H1 (cell line): ENCODE measurements at regions not wholly inside any gene's neighbourhood (a gene's known extent, or its start where the extent isn't known, plus 50 kb on each side); places are given as distances from the start of the nearest gene placed in this dataset.

ENCODE experiments used
- CTCF ChIA-PET: fragments of 300-600 bp; sonication (Branson Sonifier 250); formaldehyde crosslinking; loops from one replicate; lab custom pipeline; 2021; ENCODE audit not compliant: partially characterized antibody; lab: Charles Lee
- POLR2A ChIA-PET: fragments of 300-600 bp; sonication (Branson Sonifier 250); formaldehyde crosslinking; loops from one replicate; lab custom pipeline; 2021; ENCODE audit warnings: inconsistent platforms; ENCODE audit not compliant: partially characterized antibody; lab: Charles Lee
- DNase-seq, 2 experiments: peaks; one replicate each; pipeline versions ENCODE4 v3.0.0 to v3.0.0-alpha.2; 2010 to 2022; ENCODE audit warnings: low spot score in 2 of 2, low read depth in 1 of 2, mixed read lengths in 1 of 2
- FAIRE-seq: peaks from 2 replicates; lab custom pipeline; 2011; peaks lifted over from hg19 to GRCh38; lab: Jason Lieb, UNC
- H2AFZ ChIP-seq: 2 replicates; pipeline ENCODE4 v1.8.1; 2012; ENCODE audit warnings: low read length, inconsistent platforms
- H2AK5ac ChIP-seq: 2 replicates; pipeline ENCODE4 v1.6.1; 2013; ENCODE audit warnings: low read depth, low read length
- H2BK120ac ChIP-seq: replicated peaks from 2 replicates; pipeline ENCODE3; 2013; ENCODE audit warnings: low read depth, low read length, inconsistent platforms
- H2BK12ac ChIP-seq: 2 replicates; pipeline ENCODE4 v1.6.1; 2013; ENCODE audit warnings: low read depth, low read length
- H2BK15ac ChIP-seq: 2 replicates; pipeline ENCODE4 v1.6.1; 2013; ENCODE audit warnings: low read length
- H2BK20ac ChIP-seq: 2 replicates; pipeline ENCODE4 v1.6.1; 2013; ENCODE audit warnings: low read length
- H2BK5ac ChIP-seq: 2 replicates; pipeline ENCODE4 v1.6.1; 2013; ENCODE audit warnings: low read depth, low read length
- H3K14ac ChIP-seq: 2 replicates; pipeline ENCODE4 v1.6.1; 2013; ENCODE audit warnings: inconsistent platforms; ENCODE audit not compliant: insufficient read length
- H3K18ac ChIP-seq: 2 replicates; pipeline ENCODE4 v1.6.1; 2013; ENCODE audit warnings: low read length; ENCODE audit errors: extremely low read depth
- H3K23ac ChIP-seq: 2 replicates; pipeline ENCODE4 v1.6.1; 2013; ENCODE audit warnings: inconsistent platforms; ENCODE audit not compliant: insufficient read length
- H3K23me2 ChIP-seq: 2 replicates; pipeline ENCODE4 v1.6.1; 2013; ENCODE audit warnings: low read depth, low read length
- H3K27ac ChIP-seq: 2 replicates; pipeline ENCODE4 v1.6.1; 2011; ENCODE audit warnings: low read depth, low read length, inconsistent platforms
- H3K27me3 ChIP-seq, 4 experiments: replicated peaks in 1 of 4; 1 replicate in 1 of 4; 2 replicates in 3 of 4; pipeline versions ENCODE4 v1.6.1 to v1.8.1; 2011 to 2013; ENCODE audit warnings: low read length in 3 of 4, mild to moderate bottlenecking in 3 of 4, inconsistent platforms in 2 of 4, mixed read lengths in 2 of 4, moderate library complexity in 1 of 4; ENCODE audit not compliant: control insufficient read depth in 3 of 4, insufficient read depth in 3 of 4; ENCODE audit errors: extremely low read depth in 1 of 4
- H3K36me3 ChIP-seq, 4 experiments: 2 replicates each; pipeline versions ENCODE4 v1.6.1 to v1.8.1; 2011 to 2013; ENCODE audit warnings: mild to moderate bottlenecking in 4 of 4, low read length in 3 of 4, moderate library complexity in 2 of 4, control low read depth in 1 of 4, inconsistent platforms in 1 of 4; ENCODE audit not compliant: insufficient read depth in 4 of 4, control insufficient read depth in 2 of 4
- H3K4ac ChIP-seq: replicated peaks from 2 replicates; pipeline ENCODE3; 2013; ENCODE audit warnings: low read length, low read depth, mixed read lengths, inconsistent platforms; ENCODE audit not compliant: insufficient read length
- H3K4me1 ChIP-seq, 4 experiments: replicated peaks in 1 of 4; 1 replicate in 1 of 4; 2 replicates in 3 of 4; pipeline versions ENCODE4 v1.6.1 to v1.8.1; 2011 to 2013; ENCODE audit warnings: low read length in 3 of 4, inconsistent platforms in 2 of 4, mixed read lengths in 1 of 4; ENCODE audit not compliant: insufficient read depth in 4 of 4, control insufficient read depth in 3 of 4
- H3K4me2 ChIP-seq, 2 experiments: 2 replicates each; pipeline versions ENCODE4 v1.6.1 to v1.8.1; 2011 to 2013; ENCODE audit warnings: low read depth in 2 of 2, low read length in 2 of 2, control low read depth in 1 of 2, inconsistent platforms in 1 of 2, mild to moderate bottlenecking in 1 of 2; ENCODE audit not compliant: insufficient read depth in 1 of 2
- H3K4me3 ChIP-seq, 4 experiments: fragments of 200-600, 300-600 bp in 1 of 4; sonication (generic), shearing (Covaris generic), sonication (Bioruptor Twin) in 1 of 4; 2 replicates each; pipeline versions ENCODE4 v1.5.1 to v1.8.1; 2011 to 2016; ENCODE audit warnings: low read length in 4 of 4, low read depth in 3 of 4, control low read depth in 2 of 4, inconsistent platforms in 2 of 4, mild to moderate bottlenecking in 2 of 4, mixed read lengths in 1 of 4, moderate library complexity in 1 of 4; ENCODE audit not compliant: insufficient read depth in 2 of 4; ENCODE audit errors: extremely low read depth in 1 of 4
- H3K56ac ChIP-seq: replicated peaks from 2 replicates; pipeline ENCODE3; 2013; ENCODE audit warnings: low read depth, mild to moderate bottlenecking, mixed read lengths, low read length, inconsistent platforms; ENCODE audit not compliant: insufficient read length
- H3K79me1 ChIP-seq: 2 replicates; pipeline ENCODE4 v1.6.1; 2013; ENCODE audit warnings: low read depth, low read length, control low read depth
- H3K79me2 ChIP-seq, 2 experiments: 2 replicates each; pipeline versions ENCODE4 v1.6.1 to v1.8.1; 2012 to 2013; ENCODE audit warnings: low read length in 2 of 2, mild to moderate bottlenecking in 2 of 2, inconsistent platforms in 1 of 2; ENCODE audit not compliant: insufficient read depth in 2 of 2, control insufficient read depth in 1 of 2
- H3K9ac ChIP-seq, 4 experiments: replicated peaks in 1 of 4; 1 replicate in 1 of 4; 2 replicates in 3 of 4; pipeline versions ENCODE4 v1.6.1 to v1.8.1; 2011 to 2013; ENCODE audit warnings: low read depth in 3 of 4, low read length in 3 of 4, control low read depth in 2 of 4, mild to moderate bottlenecking in 2 of 4, moderate library complexity in 2 of 4, inconsistent platforms in 1 of 4; ENCODE audit errors: extremely low read depth in 1 of 4
- H3K9me3 ChIP-seq, 2 experiments: 2 replicates each; pipeline versions ENCODE4 v1.6.1 to v1.8.1; 2012 to 2013; ENCODE audit warnings: mild to moderate bottlenecking in 2 of 2, moderate library complexity in 2 of 2, control low read depth in 1 of 2, inconsistent platforms in 1 of 2, low read depth in 1 of 2, low read length in 1 of 2, mixed read lengths in 1 of 2; ENCODE audit not compliant: insufficient read depth in 2 of 2
- H4K20me1 ChIP-seq, 2 experiments: replicated peaks in 1 of 2; 2 replicates each; pipeline versions ENCODE3 to v1.8.1; 2011 to 2013; ENCODE audit warnings: inconsistent platforms in 2 of 2, low read length in 2 of 2, mild to moderate bottlenecking in 1 of 2; ENCODE audit not compliant: insufficient read depth in 2 of 2, control insufficient read depth in 1 of 2
- H4K5ac ChIP-seq: 2 replicates; pipeline ENCODE4 v1.6.1; 2013; ENCODE audit warnings: low read length, low read depth, mixed read lengths, inconsistent platforms; ENCODE audit not compliant: insufficient read length
- H4K8ac ChIP-seq: 2 replicates; pipeline ENCODE4 v1.8.0; 2013; ENCODE audit warnings: mild to moderate bottlenecking, moderate library complexity, low read length, inconsistent platforms; ENCODE audit not compliant: insufficient read depth; ENCODE audit errors: extremely low read depth
- H4K91ac ChIP-seq: replicated peaks from 2 replicates; pipeline ENCODE3; 2013; ENCODE audit warnings: low read length, mixed read lengths, inconsistent platforms; ENCODE audit not compliant: insufficient read length
- BCL11A ChIP-seq, 2 experiments: IDR thresholded peaks; one replicate each; pipeline ENCODE4 v1.6.1; 2011; ENCODE audit warnings: low read depth in 2 of 2, low read length in 2 of 2, mild to moderate bottlenecking in 2 of 2
- BRCA1 ChIP-seq: IDR thresholded peaks from 2 replicates; pipeline ENCODE4 v1.6.1; 2012; ENCODE audit warnings: low read depth, low read length, improper control_type of control experiment
- EZH2 ChIP-seq: fragments of 200-600 bp; sonication (generic); IDR thresholded peaks from 2 replicates; pipeline ENCODE4 v1.7.1; 2012; ENCODE audit warnings: low read depth, mild to moderate bottlenecking, moderate library complexity, low read length, inconsistent platforms; ENCODE audit not compliant: severe bottlenecking
- RNF2 ChIP-seq: fragments of 200-900, 300-1000 bp; sonication (generic); IDR thresholded peaks from 2 replicates; pipeline ENCODE4 v1.7.1; 2016; ENCODE audit warnings: borderline replicate concordance, low read depth, mild to moderate bottlenecking, antibody characterized with exemption, low read length; ENCODE audit not compliant: poor library complexity, severe bottlenecking; ENCODE audit errors: missing control alignments
- SP4 ChIP-seq: IDR thresholded peaks from 2 replicates; pipeline ENCODE4 v1.6.1; 2012; ENCODE audit warnings: low read length, inconsistent platforms
- WGBS, 2 experiments: shearing (Covaris generic) in 1 of 2; methylation state at CpG; one replicate each; pipeline versions ENCODE4 v1.1.6 to v1.1.7; 2013 to 2015; ENCODE audit warnings: low lambda C conversion rate in 2 of 2, mixed read lengths in 2 of 2, inconsistent platforms in 1 of 2, low coverage in 1 of 2, missing lambda C conversion rate in 1 of 2; ENCODE audit not compliant: insufficient replicate concordance in 2 of 2, insufficient coverage in 1 of 2, insufficient read length in 1 of 2; ENCODE audit errors: extremely low coverage in 1 of 2, missing lambda C conversion rate in 1 of 2; 5-methylcytosine and 5-hydroxymethylcytosine counted together

- Histone ChIP-seq H2AFZ (no peak overlapping the region), H3K18ac (no peak overlapping the region), H3K27ac (no peak overlapping the region), H3K9ac (no peak overlapping the region), H3K4me2 (no peak overlapping the region), H3K23ac (no peak overlapping the region), H4K91ac (no peak overlapping the region), H3K4ac (no peak overlapping the region), H3K14ac (no peak overlapping the region), H3K79me2 (no peaks in the 10 kb centered on the region), H2BK120ac (no peak overlapping the region), H3K4me3 (no peak overlapping the region), H3K27me3 (no peaks in the 10 kb centered on the region), H4K5ac (no peak overlapping the region), H3K79me1 (no peaks in the 10 kb centered on the region), H2BK20ac (no peak overlapping the region), H3K9me3 (no peaks in the 10 kb centered on the region)
- DNase-seq, result no peak
- WGBS, 2 experiments, result 93% methylated on average over 17 of the region's 20 CpGs; no CpG with 5 or more reads in 1 of the 2 experiments
- TF ChIP-seq SP4 (no peak), EZH2 (no peak), BRCA1 (no peak), BCL11A (IDR thresholded peaks at IDR 0.05; ENCODE audit: low read depth in 2 of 2, low read length in 2 of 2) (no peak), RNF2 (no peak)
- TF ChIP-seq, all 59 proteins: peak for 0
- no peak for FAIRE-seq
- Histone ChIP-seq H2BK5ac (no peak overlapping the region), H4K20me1 (peaks cover 0 to 2% of the 10 kb centered on the region in 2 experiments), H2BK15ac (no peak overlapping the region; the same call in 1 of the 2 replicates), H3K36me3 (no peaks in the 10 kb centered on the region), H3K23me2 (no peaks in the 10 kb centered on the region), H2AK5ac (no peak overlapping the region), H3K56ac (no peak overlapping the region), H4K8ac (no peak overlapping the region), H3K4me1 (peaks cover 2 to 7% (median 4%) of the 10 kb centered on the region in 4 experiments; a peak in 5 of 7 replicates), H2BK12ac (no peak overlapping the region)
- CTCF ChIA-PET, result interaction anchor here (1.2 to 2.6 kb wide), 5 partner anchors 8 to 25 kb away, joined by 3 to 12 read pairs (median 8); no protein-coding TSS in a partner anchor
- POLR2A ChIA-PET, result interaction anchor here (1.0 kb wide), 1 partner anchor 32 kb away, joined by 3 read pairs; no protein-coding TSS in a partner anchor
These were observed 274.5 kb downstream of the C16orf95 start for GRCh38 chr16:87042551-87043230.
